SU-DHL-6 (cell line): ENCODE measurements at regions not wholly inside any gene's neighbourhood (a gene's known extent, or its start where the extent isn't known, plus 50 kb on each side); places are given as distances from the start of the nearest gene placed in this dataset.

Experiments used
- H2AFZ ChIP-seq: fragments of 200-600 bp; sonication (generic); 2 replicates; pipeline ENCODE4 v1.6.1; 2014; ENCODE audit warnings: low read depth, mild to moderate bottlenecking, moderate library complexity, mixed read lengths, antibody characterized with exemption, low read length; ENCODE audit not compliant: severe bottlenecking
- H3F3A ChIP-seq: fragments of 200-600 bp; shearing (Covaris generic); 2 replicates; pipeline ENCODE4 v1.6.0; 2016; ENCODE audit warnings: antibody characterized with exemption, mild to moderate bottlenecking; ENCODE audit not compliant: insufficient read depth
- H3K27ac ChIP-seq: fragments of 200-600 bp; sonication (generic); 2 replicates; pipeline ENCODE4 v1.5.1; 2016; ENCODE audit warnings: low read depth, mild to moderate bottlenecking, low read length, moderate library complexity, mixed read lengths
- H3K27me3 ChIP-seq: fragments of 200-600 bp; sonication (generic), shearing (Covaris generic); 2 replicates; pipeline ENCODE4 v1.6.0; 2014; ENCODE audit warnings: mild to moderate bottlenecking, low read length
- H3K36me3 ChIP-seq: fragments of 200-600 bp; sonication (generic); 2 replicates; pipeline ENCODE4 v1.6.1; 2014; ENCODE audit warnings: mild to moderate bottlenecking, low read length, mixed read lengths
- H3K4me2 ChIP-seq: fragments of 300-600, 200-600 bp; shearing (Covaris generic), sonication (generic); 2 replicates; pipeline ENCODE4 v1.6.0; 2014; ENCODE audit warnings: low read length, low read depth, mild to moderate bottlenecking; ENCODE audit not compliant: poor library complexity, severe bottlenecking
- H3K4me3 ChIP-seq: fragments of 200-600 bp; sonication (generic); 2 replicates; pipeline ENCODE4 v1.5.1; 2014; ENCODE audit warnings: antibody characterized with exemption, low read length, mild to moderate bottlenecking, mixed read lengths; ENCODE audit not compliant: insufficient read depth, poor library complexity, severe bottlenecking
- H3K79me2 ChIP-seq: fragments of 200-600 bp; sonication (generic); 2 replicates; pipeline ENCODE4 v1.6.1; 2014; ENCODE audit warnings: mild to moderate bottlenecking, low read length, moderate library complexity; ENCODE audit not compliant: insufficient read depth
- H3K9ac ChIP-seq: fragments of 200-600 bp; sonication (generic); 2 replicates; pipeline ENCODE4 v1.7.0; 2014; ENCODE audit warnings: mild to moderate bottlenecking, low read length
- H3K9me2 ChIP-seq: fragments of 200-600 bp; sonication (generic); replicated peaks from 2 replicates; pipeline ENCODE4 v1.6.1; 2014; ENCODE audit warnings: low read length; ENCODE audit not compliant: insufficient read depth
- H3K9me3 ChIP-seq: fragments of 200-600 bp; sonication (generic); 2 replicates; pipeline ENCODE4 v1.6.1; 2014; ENCODE audit warnings: low read length, mixed read lengths; ENCODE audit not compliant: insufficient read depth
- H4K20me1 ChIP-seq: fragments of 200-600 bp; sonication (generic); 2 replicates; pipeline ENCODE4 v1.6.1; 2014; ENCODE audit warnings: low read depth, mild to moderate bottlenecking, antibody characterized with exemption, low read length, moderate library complexity, mixed read lengths
- CTCF ChIP-seq: fragments of 200-600 bp; sonication (generic); IDR thresholded peaks from one replicate; pipeline ENCODE4 v1.5.1; 2017; ENCODE audit warnings: antibody characterized with exemption, mild to moderate bottlenecking, low read length, moderate library complexity; ENCODE audit not compliant: insufficient read depth, poor library complexity, severe bottlenecking
- EZH2phosphoT487 ChIP-seq: fragments of 200-600 bp; sonication (generic), shearing (Covaris generic); conservative IDR thresholded peaks from 2 replicates; pipeline ENCODE4 v1.6.1; 2018; ENCODE audit warnings: mild to moderate bottlenecking, antibody characterized with exemption, low read length, moderate library complexity, mixed read lengths

GRCh38 chr5:85838781-85839180, 779.0 kb upstream of the COX7C start:
- H3K27ac ChIP-seq, result no peak overlapping the region
- H3F3A ChIP-seq, result no peaks in the 10 kb centered on the region
- H3K9me2 ChIP-seq, result no peaks in the 10 kb centered on the region; the same call in 1 of the 2 replicates
- H4K20me1 ChIP-seq, result no peaks in the 10 kb centered on the region
- no peaks in the 10 kb centered on the region for H3K27me3 ChIP-seq
- no peaks in the 10 kb centered on the region for H3K79me2 ChIP-seq
- H2AFZ ChIP-seq, result no peak overlapping the region
- TF ChIP-seq EZH2phosphoT487 (no peak), CTCF (no peak)
- no peak overlapping the region for H3K4me3 ChIP-seq
- H3K4me2 ChIP-seq, result no peak overlapping the region
- H3K9ac ChIP-seq, result no peak overlapping the region
- H3K36me3 ChIP-seq, result no peaks in the 10 kb centered on the region
- H3K9me3 ChIP-seq, result no peaks in the 10 kb centered on the region

- Histone ChIP-seq H3K9me3 (no peaks in the 10 kb centered on the region), H3K79me2 (no peaks in the 10 kb centered on the region), H4K20me1 (no peaks in the 10 kb centered on the region), H3F3A (no peaks in the 10 kb centered on the region), H3K9ac (no peak overlapping the region), H3K27me3 (no peaks in the 10 kb centered on the region), H3K27ac (no peak overlapping the region), H3K9me2 (no peaks in the 10 kb centered on the region; the same call in 1 of the 2 replicates), H3K4me3 (no peak overlapping the region), H2AFZ (no peak overlapping the region), H3K4me2 (no peak overlapping the region), H3K36me3 (no peaks in the 10 kb centered on the region)
- TF ChIP-seq EZH2phosphoT487 (no peak), CTCF (no peak)
These were observed 776.1 kb upstream of the COX7C start for GRCh38 chr5:85841653-85842052.

- TF ChIP-seq EZH2phosphoT487 (no peak), CTCF (no peak)
- H3F3A ChIP-seq, result no peaks in the 10 kb centered on the region
- no peak overlapping the region for H3K4me2 ChIP-seq
- H3K27ac ChIP-seq, result no peak overlapping the region
- H2AFZ ChIP-seq, result no peak overlapping the region
- H3K27me3 ChIP-seq, result no peaks in the 10 kb centered on the region
- no peaks in the 10 kb centered on the region for H3K79me2 ChIP-seq
- H4K20me1 ChIP-seq, result no peaks in the 10 kb centered on the region
- no peaks in the 10 kb centered on the region for H3K9me3 ChIP-seq
- no peaks in the 10 kb centered on the region for H3K9me2 ChIP-seq
- H3K4me3 ChIP-seq, result no peak overlapping the region
- no peaks in the 10 kb centered on the region for H3K36me3 ChIP-seq
- H3K9ac ChIP-seq, result no peak overlapping the region
These were observed 774.2 kb upstream of the COX7C start for GRCh38 chr5:85843535-85843934.

- Histone ChIP-seq H3K27me3 (no peaks in the 10 kb centered on the region), H3K4me2 (no peak overlapping the region), H3F3A (no peaks in the 10 kb centered on the region), H3K9me3 (no peaks in the 10 kb centered on the region), H3K79me2 (no peaks in the 10 kb centered on the region), H3K9ac (no peak overlapping the region), H2AFZ (no peak overlapping the region), H3K36me3 (no peaks in the 10 kb centered on the region), H4K20me1 (no peaks in the 10 kb centered on the region), H3K27ac (no peak overlapping the region), H3K4me3 (no peak overlapping the region), H3K9me2 (no peaks in the 10 kb centered on the region)
- TF ChIP-seq CTCF (no peak), EZH2phosphoT487 (no peak)
These were observed 768.3 kb upstream of the COX7C start for GRCh38 chr5:85849411-85849810.
